Esophagus squamous epithelium (tissue), 4 donors: ENCODE measurements at regions not wholly inside any gene's neighbourhood (a gene's known extent, or its start where the extent isn't known, plus 50 kb on each side); places are given as distances from the start of the nearest gene placed in this dataset.
"Not testable (repeated sequence)": the region's sequence is repeated elsewhere in the genome, so short reads cannot be mapped to it uniquely, and the experiment has no call there.

ENCODE experiments used
- POLR2A ChIP-seq, 4 donors: fragments of 450-650 bp; IDR thresholded peaks; one replicate each; pipeline ENCODE4 v1.6.1; 2017; ENCODE audit warnings: antibody characterized with exemption in 4 of 4, mild to moderate bottlenecking in 4 of 4, moderate library complexity in 3 of 4
- TF ChIP-seq, protein P1 (sequence below), 6 experiments: fragments of 450-650 bp in 4 of 6; fragments of 200-600 bp in 2 of 6; sonication (generic) in 2 of 6; IDR thresholded peaks; one replicate each; pipeline ENCODE4 v1.5.1; 2016 to 2019; ENCODE audit warnings: antibody characterized with exemption in 6 of 6, mild to moderate bottlenecking in 4 of 6, moderate library complexity in 4 of 6

DNA sequence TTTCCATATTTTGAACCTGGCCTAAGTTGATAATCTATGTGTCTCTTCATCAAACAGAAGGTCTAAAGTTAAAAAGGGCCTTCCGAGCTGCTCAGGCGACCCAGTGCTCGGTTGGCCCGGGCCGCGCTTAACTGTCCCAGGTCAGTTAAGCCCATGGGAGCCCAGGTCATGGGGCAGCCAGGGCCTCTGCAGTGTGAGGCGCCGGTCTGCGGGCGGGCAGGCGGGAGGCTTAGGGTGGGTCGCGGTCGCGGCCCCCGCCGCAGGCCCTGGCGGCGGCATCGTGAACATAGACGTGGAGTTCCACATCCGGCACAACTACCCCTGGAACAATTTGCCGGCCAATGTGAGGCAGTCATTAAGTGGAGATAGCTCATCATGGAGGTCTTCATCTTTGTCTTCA is 91.3 kb downstream of the PPIAL4C start:
- TF ChIP-seq, protein P1, sequence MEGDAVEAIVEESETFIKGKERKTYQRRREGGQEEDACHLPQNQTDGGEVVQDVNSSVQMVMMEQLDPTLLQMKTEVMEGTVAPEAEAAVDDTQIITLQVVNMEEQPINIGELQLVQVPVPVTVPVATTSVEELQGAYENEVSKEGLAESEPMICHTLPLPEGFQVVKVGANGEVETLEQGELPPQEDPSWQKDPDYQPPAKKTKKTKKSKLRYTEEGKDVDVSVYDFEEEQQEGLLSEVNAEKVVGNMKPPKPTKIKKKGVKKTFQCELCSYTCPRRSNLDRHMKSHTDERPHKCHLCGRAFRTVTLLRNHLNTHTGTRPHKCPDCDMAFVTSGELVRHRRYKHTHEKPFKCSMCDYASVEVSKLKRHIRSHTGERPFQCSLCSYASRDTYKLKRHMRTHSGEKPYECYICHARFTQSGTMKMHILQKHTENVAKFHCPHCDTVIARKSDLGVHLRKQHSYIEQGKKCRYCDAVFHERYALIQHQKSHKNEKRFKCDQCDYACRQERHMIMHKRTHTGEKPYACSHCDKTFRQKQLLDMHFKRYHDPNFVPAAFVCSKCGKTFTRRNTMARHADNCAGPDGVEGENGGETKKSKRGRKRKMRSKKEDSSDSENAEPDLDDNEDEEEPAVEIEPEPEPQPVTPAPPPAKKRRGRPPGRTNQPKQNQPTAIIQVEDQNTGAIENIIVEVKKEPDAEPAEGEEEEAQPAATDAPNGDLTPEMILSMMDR (IDR thresholded peaks at IDR 0.05) = not testable (repeated sequence)
- TF ChIP-seq POLR2A (IDR thresholded peaks at IDR 0.05) = not testable (repeated sequence)
